ENCODE measurements at regions not wholly inside any gene's neighbourhood (a gene's known extent, or its start where the extent isn't known, plus 50 kb on each side); places are given as distances from the start of the nearest gene placed in this dataset.

GRCh38 chr18:44458777-44459176, 221.9 kb upstream of the SETBP1 start:
- no peak for TF ChIP-seq CTCF (IDR thresholded peaks at IDR 0.05)
- TF ChIP-seq POLR2A (IDR thresholded peaks at IDR 0.05), result no peak
- TF ChIP-seq POLR2AphosphoS5 (IDR thresholded peaks at IDR 0.05), result no peak
- no peak for TF ChIP-seq EP300 (IDR thresholded peaks at IDR 0.05; ENCODE audit: low read depth)

Measured in transverse colon (tissue), 4 donors.